ENCODE measurements at regions not wholly inside any gene's neighbourhood (a gene's known extent, or its start where the extent isn't known, plus 50 kb on each side); places are given as distances from the start of the nearest gene placed in this dataset.

DNA sequence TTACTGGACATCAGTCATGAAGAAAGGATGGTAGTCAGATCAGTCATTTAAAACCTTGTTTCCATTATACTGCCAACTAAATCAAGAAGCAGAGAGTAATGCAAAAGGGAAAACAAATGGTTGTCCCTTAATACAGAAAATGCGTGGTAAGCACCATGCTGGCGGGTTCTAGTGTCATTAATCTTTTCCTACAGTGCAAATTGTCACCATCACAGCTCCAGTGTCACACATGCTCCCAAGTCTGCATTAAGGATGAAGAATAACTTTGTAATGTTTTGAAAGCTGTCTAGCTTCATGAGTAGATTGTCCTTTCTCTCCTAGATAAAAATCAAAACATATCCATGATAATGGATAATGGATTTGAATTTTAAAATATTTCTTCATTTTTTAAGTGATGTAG lies 735.6 kb downstream of the EPHA7 start:
- no peaks in the 10 kb centered on the region for H3K9me2 ChIP-seq (ENCODE audit: insufficient read depth, low read length)
- no peaks in the 10 kb centered on the region for H3K79me2 ChIP-seq (replicated peaks; ENCODE audit: insufficient read depth, low read length)
- no peaks in the 10 kb centered on the region for H3F3A ChIP-seq (ENCODE audit: insufficient read depth, low read length, poor library complexity, severe bottlenecking)
- peak; percentile 80 for TF ChIP-seq EP300 (conservative IDR thresholded peaks at IDR 0.05; ENCODE audit: poor library complexity, severe bottlenecking)
- no peak for TF ChIP-seq EZH2 (IDR thresholded peaks at IDR 0.05; ENCODE audit: borderline replicate concordance, insufficient read depth, low read length, poor library complexity, severe bottlenecking)
- TF ChIP-seq SMC3 (conservative IDR thresholded peaks at IDR 0.05; ENCODE audit: poor library complexity) = no peak
- no peak for TF ChIP-seq CTCF (IDR thresholded peaks at IDR 0.05; ENCODE audit: poor library complexity, severe bottlenecking)
- TF ChIP-seq MXI1 (conservative IDR thresholded peaks at IDR 0.05; ENCODE audit: poor library complexity, severe bottlenecking) = no peak
- TF ChIP-seq, protein P1, sequence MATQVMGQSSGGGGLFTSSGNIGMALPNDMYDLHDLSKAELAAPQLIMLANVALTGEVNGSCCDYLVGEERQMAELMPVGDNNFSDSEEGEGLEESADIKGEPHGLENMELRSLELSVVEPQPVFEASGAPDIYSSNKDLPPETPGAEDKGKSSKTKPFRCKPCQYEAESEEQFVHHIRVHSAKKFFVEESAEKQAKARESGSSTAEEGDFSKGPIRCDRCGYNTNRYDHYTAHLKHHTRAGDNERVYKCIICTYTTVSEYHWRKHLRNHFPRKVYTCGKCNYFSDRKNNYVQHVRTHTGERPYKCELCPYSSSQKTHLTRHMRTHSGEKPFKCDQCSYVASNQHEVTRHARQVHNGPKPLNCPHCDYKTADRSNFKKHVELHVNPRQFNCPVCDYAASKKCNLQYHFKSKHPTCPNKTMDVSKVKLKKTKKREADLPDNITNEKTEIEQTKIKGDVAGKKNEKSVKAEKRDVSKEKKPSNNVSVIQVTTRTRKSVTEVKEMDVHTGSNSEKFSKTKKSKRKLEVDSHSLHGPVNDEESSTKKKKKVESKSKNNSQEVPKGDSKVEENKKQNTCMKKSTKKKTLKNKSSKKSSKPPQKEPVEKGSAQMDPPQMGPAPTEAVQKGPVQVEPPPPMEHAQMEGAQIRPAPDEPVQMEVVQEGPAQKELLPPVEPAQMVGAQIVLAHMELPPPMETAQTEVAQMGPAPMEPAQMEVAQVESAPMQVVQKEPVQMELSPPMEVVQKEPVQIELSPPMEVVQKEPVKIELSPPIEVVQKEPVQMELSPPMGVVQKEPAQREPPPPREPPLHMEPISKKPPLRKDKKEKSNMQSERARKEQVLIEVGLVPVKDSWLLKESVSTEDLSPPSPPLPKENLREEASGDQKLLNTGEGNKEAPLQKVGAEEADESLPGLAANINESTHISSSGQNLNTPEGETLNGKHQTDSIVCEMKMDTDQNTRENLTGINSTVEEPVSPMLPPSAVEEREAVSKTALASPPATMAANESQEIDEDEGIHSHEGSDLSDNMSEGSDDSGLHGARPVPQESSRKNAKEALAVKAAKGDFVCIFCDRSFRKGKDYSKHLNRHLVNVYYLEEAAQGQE (IDR thresholded peaks at IDR 0.05; ENCODE audit: borderline replicate concordance) = peak; percentile 27
- no peak for TF ChIP-seq RAD21 (conservative IDR thresholded peaks at IDR 0.05)
- peak; percentile 80 for TF ChIP-seq POLR2AphosphoS5 (IDR thresholded peaks at IDR 0.05)
- H2AFZ ChIP-seq (ENCODE audit: low read depth, low read length) = no peak overlapping the region
- no peak overlapping the region for H3K4me3 ChIP-seq (ENCODE audit: low read length)
- H3K27me3 ChIP-seq (ENCODE audit: insufficient read depth, low read depth, low read length) = peaks cover 6% of the 10 kb centered on the region
- no peaks in the 10 kb centered on the region for H4K20me1 ChIP-seq (ENCODE audit: insufficient read depth)
- H3K9me3 ChIP-seq (ENCODE audit: low read length) = no peaks in the 10 kb centered on the region
- no peak overlapping the region for H3K27ac ChIP-seq (ENCODE audit: low read length)
- no peak overlapping the region for H3K9ac ChIP-seq (ENCODE audit: low read length)
- no peaks in the 10 kb centered on the region for H3K36me3 ChIP-seq (ENCODE audit: insufficient read depth, low read length)
- no peak overlapping the region for H3K4me2 ChIP-seq (ENCODE audit: low read length)

DNA sequence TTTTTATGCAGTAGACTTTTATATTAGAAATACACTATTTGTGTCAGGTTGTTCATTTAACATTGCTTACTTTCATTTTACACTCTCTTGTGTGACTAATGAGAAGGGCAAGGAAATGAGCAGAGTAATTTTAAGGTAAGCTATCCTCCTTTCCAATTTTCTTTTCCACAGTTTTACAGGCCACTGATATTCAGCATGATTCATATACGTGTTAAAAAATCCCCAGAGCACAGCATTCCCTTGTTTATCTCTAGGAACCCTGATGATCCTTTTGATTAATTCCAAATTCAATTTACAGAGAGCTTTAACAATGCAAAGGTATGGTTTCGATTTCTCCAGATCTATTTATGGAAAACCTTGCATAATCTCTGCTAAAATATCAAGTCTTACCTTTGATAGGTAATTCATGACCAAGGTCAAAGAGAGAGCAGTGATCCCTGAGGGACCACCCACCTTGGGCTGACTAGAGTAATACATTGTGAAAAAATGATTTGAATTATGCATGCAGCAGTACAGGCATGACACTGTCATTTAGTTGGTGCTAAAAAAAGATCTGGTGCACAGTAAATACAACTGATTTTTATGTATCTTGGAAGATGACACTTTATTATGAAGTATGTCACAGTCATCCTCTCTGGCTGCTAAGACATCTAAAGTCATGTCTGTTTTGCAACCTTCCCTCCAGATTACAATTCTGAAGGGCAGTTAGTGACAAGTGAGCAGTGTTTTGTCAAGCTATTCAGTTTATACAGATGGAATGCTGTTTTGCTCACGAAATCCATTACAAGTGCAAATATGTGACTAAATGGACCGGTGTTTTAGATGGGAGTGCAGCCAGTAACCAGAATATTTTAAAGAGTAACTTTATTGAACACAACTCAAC lies 736.6 kb downstream of the EPHA7 start:
- H2AFZ ChIP-seq (ENCODE audit: low read depth, low read length) = no peak overlapping the region
- peaks cover under 1% of the 10 kb centered on the region for H3K27me3 ChIP-seq (ENCODE audit: insufficient read depth, low read depth, low read length)
- H3K9me2 ChIP-seq (ENCODE audit: insufficient read depth, low read length) = no peaks in the 10 kb centered on the region
- peak overlapping the region; percentile 38 for H3K4me2 ChIP-seq (ENCODE audit: low read length)
- H3K9me3 ChIP-seq (ENCODE audit: low read length) = no peaks in the 10 kb centered on the region
- no peaks in the 10 kb centered on the region for H4K20me1 ChIP-seq (ENCODE audit: insufficient read depth)
- H3K4me3 ChIP-seq (ENCODE audit: low read length) = peak overlapping the region; percentile 28
- no peaks in the 10 kb centered on the region for H3K79me2 ChIP-seq (replicated peaks; ENCODE audit: insufficient read depth, low read length)
- H3F3A ChIP-seq (ENCODE audit: insufficient read depth, low read length, poor library complexity, severe bottlenecking) = no peaks in the 10 kb centered on the region
- TF ChIP-seq POLR2AphosphoS5 (IDR thresholded peaks at IDR 0.05) (peak; percentile 94), CTCF (IDR thresholded peaks at IDR 0.05; ENCODE audit: poor library complexity, severe bottlenecking) (no peak), EP300 (conservative IDR thresholded peaks at IDR 0.05; ENCODE audit: poor library complexity, severe bottlenecking) (peak; percentile 99)
- TF ChIP-seq, protein P1 (IDR thresholded peaks at IDR 0.05; ENCODE audit: borderline replicate concordance) = peak; percentile 52
- H3K36me3 ChIP-seq (ENCODE audit: insufficient read depth, low read length) = no peaks in the 10 kb centered on the region
- no peak overlapping the region for H3K9ac ChIP-seq (ENCODE audit: low read length)
- peak overlapping the region; percentile 47 for H3K27ac ChIP-seq (ENCODE audit: low read length)
